ENCODE measurements at regions not wholly inside any gene's neighbourhood (a gene's known extent, or its start where the extent isn't known, plus 50 kb on each side); places are given as distances from the start of the nearest gene placed in this dataset.
"Not testable (repeated sequence)": the region's sequence is repeated elsewhere in the genome, so short reads cannot be mapped to it uniquely, and the experiment has no call there.

DNA sequence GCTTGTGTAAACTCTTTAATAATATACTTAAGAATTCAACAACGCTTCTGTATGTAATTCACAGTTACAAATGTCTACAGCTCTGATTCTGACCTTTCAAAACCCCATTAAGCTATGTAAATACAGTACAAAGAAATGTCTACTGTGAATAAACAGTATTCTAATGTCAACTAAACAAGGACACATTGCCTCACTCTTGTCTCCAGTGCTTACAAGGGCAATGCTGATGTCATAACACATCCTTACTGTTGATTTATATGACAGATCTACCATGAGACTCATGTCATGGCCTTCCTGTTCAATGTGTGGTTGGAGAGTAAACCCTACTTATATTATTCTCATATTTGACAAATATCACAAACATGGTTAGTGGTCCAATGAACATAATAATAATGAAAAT lies 256.1 kb upstream of the ADGRL3 start:
- no peak for DNase-seq (ENCODE audit: low spot score)
- FAIRE-seq: no peak

DNA sequence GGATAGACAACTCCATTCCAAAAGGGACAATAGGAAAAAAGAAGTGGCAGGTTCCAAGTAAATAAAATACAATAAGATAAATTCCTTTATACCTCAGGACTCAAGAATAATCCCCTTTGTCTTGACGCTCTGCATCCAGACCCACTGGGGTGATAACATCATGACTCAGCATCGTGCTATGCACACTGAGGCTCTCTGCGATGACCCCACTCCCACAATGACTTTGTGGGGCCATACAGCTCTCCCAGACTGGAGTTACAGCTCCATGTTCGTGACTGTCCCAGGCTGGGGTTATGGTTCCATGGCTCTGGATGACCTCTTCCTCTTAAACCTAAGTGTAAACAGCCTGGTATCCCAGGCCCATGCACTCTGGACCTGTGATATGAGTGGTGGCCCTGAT lies 254.5 kb upstream of the ADGRL3 start:
- peak; percentile 39 for DNase-seq (ENCODE audit: low spot score)
- FAIRE-seq: no peak

DNA sequence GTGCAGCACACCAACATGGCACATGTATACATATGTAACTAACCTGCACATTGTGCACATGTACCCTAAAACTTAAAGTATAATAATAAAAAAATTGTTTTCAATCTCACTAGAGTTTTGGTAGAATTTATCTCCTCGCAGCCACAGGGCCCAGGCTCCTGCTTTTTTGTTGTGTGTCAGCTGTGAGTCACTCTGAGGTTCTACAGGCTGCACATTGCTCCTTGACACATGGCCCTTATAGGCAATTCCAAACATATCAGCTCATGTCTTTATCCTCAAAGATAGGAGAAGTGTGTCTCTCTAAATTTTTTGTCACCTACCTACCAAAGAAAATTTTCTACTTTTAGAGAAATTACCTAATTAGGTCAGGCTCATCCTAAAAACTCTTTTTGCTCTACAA lies 252.1 kb upstream of the ADGRL3 start:
- DNase-seq (ENCODE audit: low spot score) (no peak), FAIRE-seq (no peak)

DNA sequence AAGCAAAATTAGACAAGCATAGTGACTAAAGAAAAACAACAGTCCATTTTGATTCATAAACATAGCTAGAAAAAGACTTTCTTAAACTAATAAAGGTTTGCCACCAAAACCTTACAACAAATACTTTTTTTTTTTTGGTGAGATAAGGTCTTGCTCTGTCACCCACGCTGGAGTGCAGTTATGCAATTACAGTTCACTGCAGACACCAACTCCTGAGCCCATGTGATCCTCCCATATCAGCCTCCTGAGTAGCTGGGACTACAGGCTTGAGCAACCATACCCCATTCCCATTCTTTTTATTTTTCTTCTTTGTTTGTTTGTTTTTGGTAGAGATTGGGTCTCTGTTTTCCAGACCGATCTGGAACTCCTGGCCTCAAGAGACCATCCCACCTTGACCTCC lies 247.2 kb upstream of the ADGRL3 start:
- no peak for FAIRE-seq
- no peak for DNase-seq (ENCODE audit: low spot score)

DNA sequence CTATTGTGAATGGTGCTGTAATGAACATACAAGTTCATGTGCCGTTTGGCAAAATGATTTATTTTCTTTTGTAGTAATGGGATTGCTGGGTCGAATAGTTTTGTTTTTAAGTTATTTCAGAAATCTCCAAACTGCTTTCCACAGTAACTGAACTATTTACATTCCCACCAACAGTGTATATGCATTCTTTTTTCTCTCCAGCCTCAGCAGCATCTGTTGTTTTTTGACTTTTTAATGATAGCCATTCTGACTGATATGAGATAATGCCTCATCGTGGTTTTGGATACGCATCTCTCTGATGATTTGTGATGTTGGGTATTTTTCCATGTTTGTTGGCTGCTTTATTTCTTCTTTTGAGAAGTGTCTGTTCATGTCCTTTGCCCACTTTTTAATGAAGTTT lies 246.3 kb upstream of the ADGRL3 start:
- FAIRE-seq: no peak

DNA sequence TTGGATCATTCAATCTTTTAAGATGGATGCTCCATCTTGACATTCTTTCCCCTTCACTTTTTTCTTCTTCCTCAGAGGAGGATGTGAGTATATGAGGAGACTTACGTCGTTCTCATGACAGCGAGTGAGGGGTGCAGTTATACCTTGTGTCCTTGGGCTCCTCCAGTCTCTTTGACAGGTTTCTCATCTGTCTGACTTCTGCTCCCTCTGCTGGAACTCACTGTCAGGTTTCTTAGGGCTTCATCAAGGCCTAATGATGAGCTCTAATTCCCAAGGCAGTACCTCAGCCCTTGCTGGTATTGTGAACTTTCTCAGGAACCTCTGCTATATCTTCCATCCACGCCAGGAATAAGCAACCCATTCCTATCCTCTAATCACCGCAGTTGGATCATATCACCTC lies 237.8 kb upstream of the ADGRL3 start:
- no peak for FAIRE-seq

More for the DNA sequence above, 246.3 kb upstream of the ADGRL3 start:
- no peak for DNase-seq (ENCODE audit: low spot score)

DNA sequence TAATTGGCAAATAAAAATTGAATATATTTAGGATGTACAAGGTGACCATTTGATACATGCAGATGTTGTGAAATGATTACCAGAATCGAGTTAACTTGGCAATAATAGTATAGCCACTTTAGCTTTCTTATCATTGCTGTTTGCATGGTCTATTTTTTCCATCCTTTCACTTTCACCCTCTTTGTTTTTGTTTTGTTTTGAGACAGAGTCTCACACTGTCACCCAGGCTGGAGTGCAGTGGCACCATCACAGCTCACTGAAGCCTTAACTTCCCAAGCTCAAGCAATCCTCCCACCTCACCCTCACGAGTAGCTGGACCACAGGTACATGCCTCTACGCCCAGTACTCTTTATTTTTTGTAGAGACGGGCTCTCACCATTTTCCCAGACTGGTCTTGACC lies 218.6 kb upstream of the ADGRL3 start:
- FAIRE-seq (no peak), DNase-seq (ENCODE audit: low spot score) (no peak)

More for the DNA sequence above, 237.8 kb upstream of the ADGRL3 start:
- no peak for DNase-seq (ENCODE audit: low spot score)

DNA sequence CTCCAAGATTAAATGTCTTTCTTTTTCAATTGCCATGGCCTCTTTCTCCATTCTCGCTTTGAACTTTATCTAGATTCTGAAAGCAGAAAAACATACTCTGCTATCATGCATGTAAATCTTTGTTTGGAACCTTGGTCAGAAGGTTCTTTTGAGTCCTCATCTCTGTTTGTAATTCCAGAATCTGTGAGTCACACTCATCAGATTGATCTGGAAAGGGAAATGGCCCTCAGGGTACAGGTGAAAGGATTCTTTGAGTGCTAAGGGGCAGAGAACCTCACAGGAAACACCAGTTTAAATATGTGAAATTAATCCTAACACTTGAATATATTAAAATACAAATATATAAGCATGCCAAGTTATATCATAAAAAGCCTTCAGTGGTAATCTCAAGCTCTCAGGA lies 211.0 kb upstream of the ADGRL3 start:
- DNase-seq (ENCODE audit: low spot score) (no peak), FAIRE-seq (no peak)

DNA sequence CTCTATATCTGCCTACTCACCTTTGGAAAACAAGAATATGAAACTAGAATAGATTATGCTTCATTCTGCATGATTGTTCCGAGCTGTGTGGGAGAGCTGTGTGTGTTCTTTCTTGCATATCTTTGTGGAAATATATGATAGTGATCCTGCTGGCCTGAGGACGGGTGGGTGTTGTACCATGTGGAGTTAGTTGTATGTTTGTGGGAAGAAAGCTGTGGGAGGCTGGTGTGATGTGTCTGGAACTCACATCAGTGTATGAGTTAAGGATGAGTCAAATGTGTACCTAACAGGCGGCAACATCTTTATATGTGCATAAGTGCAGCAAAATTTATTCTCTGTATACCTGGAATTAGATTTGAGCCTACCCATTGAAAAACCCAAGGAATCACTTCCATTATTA lies 208.1 kb upstream of the ADGRL3 start:
- DNase-seq (ENCODE audit: low spot score) (no peak), FAIRE-seq (no peak)

DNA sequence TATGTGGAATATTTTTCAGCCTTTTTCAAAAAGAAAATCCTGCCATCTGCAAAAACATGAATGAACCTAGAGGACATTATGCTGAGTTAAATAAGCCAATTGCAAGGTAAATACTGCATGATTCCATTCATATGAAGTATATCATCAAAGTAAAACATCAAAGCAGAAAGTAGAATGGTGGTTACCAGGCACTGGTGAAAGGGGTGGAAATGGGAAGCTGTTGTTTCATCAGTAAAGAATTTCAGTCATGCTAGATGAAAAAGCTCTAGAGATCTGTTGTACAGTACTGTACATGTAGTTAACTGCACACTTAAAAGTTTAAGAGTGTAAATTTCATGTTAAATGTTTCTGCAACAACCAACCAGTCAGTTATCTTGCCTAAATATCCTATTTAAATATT lies 196.8 kb upstream of the ADGRL3 start:
- FAIRE-seq: no peak
- no peak for DNase-seq (ENCODE audit: low spot score)

DNA sequence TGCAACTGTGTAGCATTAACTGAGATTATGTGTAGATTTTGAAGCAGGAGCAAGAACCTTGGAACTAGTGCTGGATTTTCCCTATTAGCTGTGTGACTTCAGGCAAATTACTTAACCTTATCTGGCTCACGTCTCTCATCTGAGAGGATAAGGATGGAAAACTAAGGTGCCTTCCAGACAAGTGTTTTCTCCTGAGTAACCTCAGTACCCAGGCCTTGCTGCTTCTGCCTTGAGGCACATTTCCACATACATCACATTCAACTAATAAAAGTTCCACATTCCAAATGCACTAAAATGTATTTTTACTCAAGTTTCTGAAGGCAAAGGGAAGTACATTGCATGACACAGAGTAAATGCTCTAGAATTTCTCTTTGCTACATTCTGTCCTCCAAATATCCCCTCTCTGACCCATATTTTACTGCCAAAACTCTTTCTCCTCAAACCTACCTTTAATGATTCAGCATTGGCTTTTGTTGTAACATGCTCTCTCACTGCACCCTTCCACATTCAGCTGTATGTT lies 195.4 kb upstream of the ADGRL3 start:
- DNase-seq (ENCODE audit: low spot score) (no peak), FAIRE-seq (no peak)

DNA sequence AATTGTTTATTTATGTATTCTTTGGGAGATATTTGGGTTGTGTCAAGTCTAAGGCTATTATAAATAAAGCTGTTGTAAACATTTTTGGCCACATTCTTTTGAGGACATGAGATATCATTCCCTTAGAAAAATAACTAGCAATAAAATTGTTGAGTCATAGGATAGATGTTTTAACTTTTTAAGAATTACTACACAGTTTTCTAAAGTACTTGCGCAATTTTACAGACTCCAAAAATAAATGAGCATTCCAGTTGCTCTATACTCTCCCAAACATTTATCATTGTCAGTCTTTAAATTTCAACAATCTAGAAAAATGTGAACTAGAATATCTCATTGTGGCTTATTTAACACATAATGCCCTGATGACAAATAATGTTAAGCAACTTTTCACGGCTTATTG lies 189.1 kb upstream of the ADGRL3 start:
- DNase-seq (ENCODE audit: low spot score) (no peak), FAIRE-seq (no peak)

DNA sequence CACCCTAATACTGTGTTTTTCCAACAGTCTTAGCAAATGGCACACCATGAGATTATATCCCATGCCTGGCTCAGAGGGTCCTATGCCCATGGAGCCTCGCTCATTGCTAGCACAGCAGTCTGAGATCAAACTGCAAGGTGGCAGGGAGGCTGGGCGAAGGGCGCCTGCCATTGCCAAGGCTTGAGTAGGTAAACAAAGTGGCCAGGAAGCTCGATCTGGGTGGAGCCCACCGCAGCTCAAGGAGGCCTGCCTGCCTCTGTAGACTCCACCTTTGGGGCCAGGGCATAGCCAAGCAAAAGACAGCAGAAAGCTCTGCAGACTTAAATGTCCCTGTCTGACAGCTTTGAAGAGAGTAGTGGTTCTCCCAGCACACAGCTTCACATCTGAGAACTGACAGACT lies 188.2 kb upstream of the ADGRL3 start:
- DNase-seq (ENCODE audit: low spot score); FAIRE-seq: not testable (repeated sequence)

DNA sequence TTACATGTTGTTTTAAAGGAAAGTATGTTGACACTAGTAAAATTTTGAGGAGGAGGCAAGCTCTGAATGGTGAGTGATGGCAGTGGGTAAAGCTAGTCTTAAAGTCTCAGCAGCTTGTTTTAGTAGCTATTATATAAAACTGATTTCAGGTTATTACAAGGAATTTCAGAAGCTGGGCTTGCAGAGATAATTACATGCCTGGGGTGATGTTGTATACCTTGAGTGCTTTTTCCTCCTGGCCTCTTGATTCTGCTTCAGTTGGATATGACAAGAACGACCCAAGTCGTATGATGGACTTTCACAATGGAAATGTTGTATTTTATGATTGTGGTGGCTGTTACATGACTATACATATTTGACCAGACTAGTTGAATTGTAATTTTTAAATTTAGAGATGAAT lies 175.5 kb upstream of the ADGRL3 start:
- FAIRE-seq (no peak), DNase-seq (ENCODE audit: low spot score) (no peak)

DNA sequence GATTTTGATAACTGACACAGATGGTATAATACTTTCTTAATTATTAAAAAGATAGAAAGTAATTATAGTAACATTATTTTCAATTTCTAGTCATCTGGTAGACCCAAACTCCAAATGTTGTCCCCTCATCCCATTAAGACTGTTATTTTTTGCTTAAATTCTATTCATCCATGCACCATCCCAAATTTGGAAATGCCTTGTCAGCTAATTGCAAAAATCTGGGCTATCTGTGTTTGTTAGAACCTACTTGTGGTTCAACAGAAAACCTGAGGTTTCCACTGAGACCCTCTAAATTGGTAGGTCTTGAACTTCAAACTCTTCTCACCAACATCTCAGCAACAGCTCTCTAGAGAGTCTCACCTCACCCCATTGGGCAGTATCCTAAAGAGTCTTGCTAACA lies 172.2 kb upstream of the ADGRL3 start:
- DNase-seq (ENCODE audit: low spot score): no peak

DNA sequence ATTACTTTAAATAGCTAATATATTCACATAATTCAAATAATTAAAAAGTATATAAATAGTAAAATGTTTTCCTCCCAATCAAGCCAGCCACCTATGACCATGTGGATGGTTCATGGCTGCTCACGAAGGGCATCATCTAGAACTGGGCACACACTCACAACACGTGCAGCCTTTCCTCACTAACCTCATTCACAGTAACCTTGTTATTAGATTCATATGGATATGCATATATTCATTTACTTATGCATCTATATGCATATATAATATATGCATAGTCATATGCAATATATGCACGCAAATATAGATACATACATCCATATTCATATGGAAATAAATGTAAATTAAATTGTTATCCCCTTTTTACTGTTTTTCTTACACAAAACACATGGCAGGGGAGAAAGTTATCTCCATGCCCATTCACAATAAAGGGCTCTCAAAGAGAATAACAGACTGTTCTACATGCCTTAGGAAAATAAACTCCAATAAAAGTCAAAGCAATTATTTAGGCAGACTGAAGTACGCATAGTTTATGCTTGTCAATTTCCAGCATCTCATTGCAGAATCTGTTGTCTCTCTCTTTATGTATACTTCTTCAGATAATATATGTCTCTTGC lies 163.9 kb upstream of the ADGRL3 start:
- FAIRE-seq: no peak
- DNase-seq (ENCODE audit: low spot score): no peak

More for the DNA sequence above, 172.2 kb upstream of the ADGRL3 start:
- FAIRE-seq: no peak

DNA sequence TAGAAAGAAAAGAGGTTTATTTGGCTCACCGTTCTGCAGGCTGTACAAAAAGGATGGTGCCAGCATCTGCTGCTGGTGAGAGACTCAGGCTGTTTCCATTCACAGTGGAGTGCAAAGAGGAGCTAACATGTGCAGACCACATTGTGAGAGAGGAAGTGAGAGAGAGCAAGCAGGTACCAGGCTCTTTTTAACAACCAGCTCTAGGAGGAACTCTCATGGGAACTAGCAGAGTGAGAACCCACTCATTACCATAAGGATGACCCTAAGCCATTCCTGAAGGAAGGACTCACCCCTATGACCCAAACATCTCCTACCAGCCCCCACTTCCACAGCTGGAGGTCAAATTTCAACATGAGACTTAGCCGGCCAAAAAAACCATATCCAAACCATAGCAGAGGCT lies 158.6 kb upstream of the ADGRL3 start:
- no peak for FAIRE-seq
- no peak for DNase-seq (ENCODE audit: low spot score)

DNA sequence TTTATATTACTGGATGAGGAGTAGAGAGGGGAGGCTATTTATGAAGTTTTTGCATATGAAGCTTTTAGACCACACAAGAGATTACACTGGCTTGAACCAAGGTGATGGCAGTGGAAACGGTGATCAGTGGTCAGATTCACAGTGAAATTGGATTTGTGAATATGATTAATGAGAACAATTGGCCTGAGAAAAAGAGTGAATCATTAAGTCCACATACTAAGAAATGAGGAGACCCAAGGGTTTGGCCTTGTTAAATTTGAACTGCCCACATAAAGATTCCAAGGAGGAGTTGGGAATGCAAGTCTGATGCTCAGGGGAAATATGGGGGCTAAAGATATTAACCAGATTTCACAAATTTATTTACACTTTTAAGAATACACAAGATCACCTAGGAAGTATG lies 155.3 kb upstream of the ADGRL3 start:
- no peak for FAIRE-seq
- DNase-seq (ENCODE audit: low spot score): no peak

DNA sequence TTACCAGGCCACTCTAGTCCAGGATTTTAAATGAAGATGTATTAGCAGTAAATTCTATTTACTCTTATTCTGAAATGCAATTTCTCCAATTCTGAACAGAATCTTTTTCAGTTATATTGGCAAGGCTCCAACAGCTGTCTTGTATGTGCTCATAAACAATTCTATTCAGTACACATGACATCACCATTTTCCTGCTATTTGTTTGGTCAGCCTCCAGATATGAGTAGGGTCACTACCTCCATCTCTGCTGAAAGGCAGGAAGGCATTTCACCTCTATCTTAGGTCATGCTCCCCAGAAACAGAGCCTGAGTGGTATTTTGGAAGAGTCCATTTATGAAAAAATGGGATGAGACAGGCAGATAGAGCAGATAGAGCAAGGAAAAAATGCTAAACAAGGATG lies 151.1 kb upstream of the ADGRL3 start:
- FAIRE-seq (no peak), DNase-seq (ENCODE audit: low spot score) (no peak)

DNA sequence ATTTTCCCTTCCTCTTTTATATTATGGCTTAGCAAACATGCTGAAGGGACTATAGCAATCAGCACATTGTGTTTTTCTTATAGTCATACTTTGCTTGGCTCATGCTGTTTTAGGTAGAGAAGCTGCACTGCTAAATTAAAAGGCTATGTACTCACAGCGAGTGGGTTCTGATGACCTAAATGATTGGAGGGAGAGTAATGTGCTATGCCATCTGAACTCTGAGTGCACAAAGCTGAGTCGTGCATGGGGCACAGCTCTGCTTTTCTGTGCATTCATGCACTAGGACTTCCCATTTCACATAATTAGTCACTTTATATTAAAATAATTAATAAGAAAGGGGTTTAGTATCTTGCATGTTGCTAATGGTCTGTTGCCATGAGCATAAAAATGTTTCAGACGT lies 132.7 kb upstream of the ADGRL3 start:
- FAIRE-seq (no peak), DNase-seq (ENCODE audit: low spot score) (no peak)

DNA sequence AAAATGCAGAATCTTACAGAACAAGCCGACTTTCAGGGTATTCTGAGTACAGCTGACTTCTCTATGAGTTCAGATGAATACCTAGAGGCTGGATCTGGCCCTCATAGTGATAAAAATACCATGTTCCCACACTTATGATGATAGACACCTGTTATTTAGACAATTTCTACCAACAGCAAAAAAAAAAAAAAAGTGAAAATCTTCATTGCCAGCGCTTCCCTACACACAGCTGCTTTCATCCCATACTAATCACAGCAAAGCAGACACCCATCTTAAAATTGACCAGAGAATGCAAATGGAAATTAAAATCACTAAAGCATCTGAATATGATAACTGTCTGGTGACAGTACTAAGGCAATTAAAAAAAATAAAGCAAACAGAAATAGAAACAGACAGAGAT lies 132.1 kb upstream of the ADGRL3 start:
- FAIRE-seq: no peak

DNA sequence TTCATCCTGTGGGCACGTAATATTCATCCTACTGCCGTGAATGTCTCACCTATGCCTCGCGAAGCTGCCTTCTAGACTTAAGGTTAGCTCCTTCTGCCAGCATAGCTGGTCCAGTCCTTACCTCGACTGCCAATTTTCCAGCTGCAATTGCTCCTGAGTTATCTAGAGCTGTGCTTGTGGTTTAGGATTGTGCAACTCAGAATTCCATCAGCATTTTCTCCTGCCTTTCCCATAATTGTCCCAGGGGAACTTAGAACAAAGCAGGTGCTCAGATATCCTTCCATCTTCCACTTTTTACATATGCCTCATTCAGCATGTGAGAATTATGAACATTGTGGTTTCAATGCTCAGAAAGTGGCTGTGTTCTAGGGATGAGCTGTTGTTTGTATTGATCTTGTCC lies 131.4 kb upstream of the ADGRL3 start:
- DNase-seq (ENCODE audit: low spot score) (no peak), FAIRE-seq (no peak)

More for the DNA sequence above, 132.1 kb upstream of the ADGRL3 start:
- DNase-seq (ENCODE audit: low spot score): no peak

DNA sequence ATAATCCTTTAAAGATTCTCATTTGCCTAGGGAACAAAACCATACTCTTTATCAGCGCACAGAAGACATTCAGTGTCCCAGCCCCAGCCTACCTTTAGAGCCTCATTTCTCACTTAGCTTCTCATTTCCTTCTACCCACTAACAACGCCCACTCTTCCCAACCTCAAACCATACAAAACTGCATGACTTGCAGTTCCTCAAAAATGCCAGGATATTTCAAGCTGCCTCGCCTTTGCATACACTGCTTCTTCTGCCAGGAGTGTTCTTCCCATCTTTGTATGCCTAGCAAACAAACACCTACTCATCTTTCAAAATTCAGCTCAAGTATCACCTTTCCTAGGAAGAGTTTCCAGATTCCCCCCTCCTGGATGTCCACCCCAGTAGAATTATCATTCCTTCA lies 129.9 kb upstream of the ADGRL3 start:
- no peak for FAIRE-seq

DNA sequence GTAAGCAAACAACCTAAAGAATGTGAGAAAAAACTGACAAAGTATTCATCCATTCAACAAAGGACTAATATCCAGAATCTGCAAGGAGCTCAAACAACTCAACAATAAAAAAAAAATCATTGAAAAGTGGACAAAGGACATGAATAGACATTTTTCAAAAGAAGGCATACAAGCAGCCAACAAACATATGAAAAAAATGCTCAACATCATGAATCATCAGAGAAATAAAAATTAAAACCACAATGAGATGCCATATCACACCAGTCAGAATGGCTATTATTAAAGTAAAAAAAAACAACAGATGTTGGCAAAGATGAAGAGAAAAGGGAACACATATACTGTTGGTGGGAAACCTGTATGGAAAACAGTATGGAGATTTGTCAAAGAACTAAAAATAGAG lies 120.7 kb upstream of the ADGRL3 start:
- FAIRE-seq (no peak), DNase-seq (ENCODE audit: low spot score) (no peak)

More for the DNA sequence above, 129.9 kb upstream of the ADGRL3 start:
- DNase-seq (ENCODE audit: low spot score): no peak
